DOHH2 (cell line): ENCODE measurements at regions not wholly inside any gene's neighbourhood (a gene's known extent, or its start where the extent isn't known, plus 50 kb on each side); places are given as distances from the start of the nearest gene placed in this dataset.

Experiments
- H3F3A ChIP-seq: fragments of 200-600 bp; sonication (generic), shearing (Covaris generic); 2 replicates; pipeline ENCODE4 v1.6.0; 2016; ENCODE audit warnings: antibody characterized with exemption, mild to moderate bottlenecking; ENCODE audit not compliant: control insufficient read depth, insufficient read depth
- H3K27ac ChIP-seq: fragments of 200-600 bp; sonication (generic); 2 replicates; pipeline ENCODE4 v1.5.1; 2014; ENCODE audit warnings: low read depth, mild to moderate bottlenecking, low read length, moderate library complexity
- H3K27me3 ChIP-seq: fragments of 200-600 bp; sonication (generic); 2 replicates; pipeline ENCODE4 v1.6.1; 2014; ENCODE audit warnings: mild to moderate bottlenecking, low read length, mixed read lengths; ENCODE audit not compliant: control insufficient read depth
- H3K36me3 ChIP-seq: fragments of 200-600 bp; sonication (generic); 2 replicates; pipeline ENCODE4 v1.6.1; 2014; ENCODE audit warnings: mild to moderate bottlenecking, low read length, moderate library complexity, mixed read lengths; ENCODE audit not compliant: control insufficient read depth
- H3K4me1 ChIP-seq: fragments of 200-600 bp; sonication (generic); 2 replicates; pipeline ENCODE4 v1.6.1; 2014; ENCODE audit warnings: mild to moderate bottlenecking, low read length, mixed read lengths; ENCODE audit not compliant: control insufficient read depth
- H3K4me2 ChIP-seq: fragments of 200-600 bp; sonication (generic); 2 replicates; pipeline ENCODE4 v1.6.0; 2014; ENCODE audit warnings: mild to moderate bottlenecking, low read length, moderate library complexity
- H3K4me3 ChIP-seq: fragments of 200-600 bp; sonication (generic); 2 replicates; pipeline ENCODE4 v1.5.1; 2014; ENCODE audit warnings: mild to moderate bottlenecking, low read length, mixed read lengths
- H3K79me2 ChIP-seq: fragments of 200-600 bp; sonication (generic); 2 replicates; pipeline ENCODE4 v1.6.1; 2014; ENCODE audit warnings: mild to moderate bottlenecking, low read length, mixed read lengths; ENCODE audit not compliant: control insufficient read depth
- H3K9me2 ChIP-seq: fragments of 200-600 bp; sonication (generic); replicated peaks from 2 replicates; pipeline ENCODE4 v1.6.1; 2014; ENCODE audit warnings: mild to moderate bottlenecking, low read length, mixed read lengths; ENCODE audit not compliant: control insufficient read depth
- H3K9me3 ChIP-seq: fragments of 200-600 bp; sonication (generic); 2 replicates; pipeline ENCODE4 v1.6.1; 2014; ENCODE audit warnings: antibody characterized with exemption, low read length, mixed read lengths; ENCODE audit not compliant: control insufficient read depth, insufficient read depth
- H4K20me1 ChIP-seq: fragments of 200-600 bp; sonication (generic); 2 replicates; pipeline ENCODE4 v1.6.0; 2014; ENCODE audit warnings: low read depth, mild to moderate bottlenecking, antibody characterized with exemption, low read length, moderate library complexity; ENCODE audit not compliant: control insufficient read depth, insufficient read depth
- CTCF ChIP-seq: fragments of 200-600 bp; sonication (generic); IDR thresholded peaks from one replicate; pipeline ENCODE4 v1.5.1; 2014; ENCODE audit warnings: antibody characterized with exemption, mild to moderate bottlenecking, low read depth, low read length; ENCODE audit not compliant: poor library complexity, severe bottlenecking
- EZH2phosphoT487 ChIP-seq: fragments of 200-600 bp; sonication (generic); IDR thresholded peaks from 2 replicates; pipeline ENCODE4 v1.6.1; 2017; ENCODE audit warnings: borderline replicate concordance, mild to moderate bottlenecking, antibody characterized with exemption, low read length, moderate library complexity, mixed read lengths

DNA sequence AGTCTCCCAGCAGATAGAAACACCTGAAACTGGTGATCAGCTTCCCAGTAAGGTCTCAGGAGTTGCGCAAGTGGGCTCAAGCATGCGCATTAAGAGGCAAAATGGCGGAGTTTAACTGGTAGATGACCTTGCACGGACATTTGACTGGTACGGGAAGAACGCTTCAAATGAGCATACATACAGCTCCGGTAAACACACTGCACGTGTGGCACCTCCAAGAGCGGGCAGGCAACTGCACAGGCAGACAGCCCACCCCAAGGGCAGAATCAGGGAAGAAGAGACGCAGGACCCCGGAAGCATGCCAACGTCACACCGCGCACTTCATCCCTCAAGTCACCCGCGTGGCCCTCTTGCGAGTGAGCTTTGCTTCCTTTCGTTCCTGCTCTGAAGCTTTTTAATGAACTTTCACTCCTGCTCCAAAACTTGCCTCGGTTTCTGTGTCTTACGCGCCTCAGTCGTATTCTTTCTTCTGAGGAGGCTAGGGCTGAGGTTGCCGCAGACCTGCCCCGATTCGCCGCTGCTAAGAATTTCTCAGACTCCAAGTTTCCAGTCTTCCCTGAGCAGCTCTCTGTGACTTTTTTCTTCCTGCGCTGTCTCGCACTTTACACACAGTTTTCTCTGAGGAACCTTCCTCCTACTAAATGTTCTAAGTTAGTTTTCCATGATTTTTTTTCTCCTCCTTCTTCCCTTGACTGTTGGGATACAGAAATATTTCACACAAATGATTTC lies 180.7 kb upstream of the ZFP42 start:
- H4K20me1 ChIP-seq = no peaks in the 10 kb centered on the region
- no peaks in the 10 kb centered on the region; the same call in 1 of the 2 replicates for H3K9me3 ChIP-seq
- TF ChIP-seq CTCF (no peak), EZH2phosphoT487 (no peak)
- H3K4me1 ChIP-seq = no peaks in the 10 kb centered on the region
- H3K27ac ChIP-seq = no peak overlapping the region
- no peaks in the 10 kb centered on the region for H3K36me3 ChIP-seq
- H3F3A ChIP-seq = no peaks in the 10 kb centered on the region
- no peaks in the 10 kb centered on the region for H3K27me3 ChIP-seq
- H3K9me2 ChIP-seq = no peaks in the 10 kb centered on the region
- no peaks in the 10 kb centered on the region for H3K79me2 ChIP-seq
- H3K4me2 ChIP-seq = no peak overlapping the region
- H3K4me3 ChIP-seq = no peak overlapping the region

DNA sequence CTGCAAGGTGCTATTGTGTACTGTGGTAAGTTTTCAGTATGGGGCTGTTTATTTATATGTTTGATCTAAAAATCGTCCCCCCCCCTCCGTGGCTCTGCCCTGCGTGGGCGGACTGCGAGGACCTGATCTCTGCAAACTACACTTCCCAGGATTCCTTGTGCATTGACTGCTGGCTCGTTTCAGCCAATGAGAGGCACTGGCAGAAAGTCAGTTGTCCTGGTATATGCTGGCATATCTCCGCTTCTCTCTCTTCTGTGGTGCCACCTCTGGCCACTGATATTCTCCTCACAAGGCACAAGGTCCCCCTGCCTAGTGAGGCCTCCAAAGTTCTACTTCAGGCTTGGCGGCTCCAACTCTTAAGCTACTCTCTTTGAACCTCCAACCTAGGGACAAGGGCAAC lies 168.8 kb upstream of the ZFP42 start:
- Histone ChIP-seq H3K79me2 (no peaks in the 10 kb centered on the region), H3K9me3 (no peaks in the 10 kb centered on the region), H3K9me2 (no peaks in the 10 kb centered on the region), H3K27me3 (no peaks in the 10 kb centered on the region), H3F3A (no peaks in the 10 kb centered on the region), H3K4me1 (no peaks in the 10 kb centered on the region), H3K36me3 (no peaks in the 10 kb centered on the region), H3K27ac (no peak overlapping the region), H3K4me2 (no peak overlapping the region), H3K4me3 (no peak overlapping the region), H4K20me1 (no peaks in the 10 kb centered on the region)
- TF ChIP-seq EZH2phosphoT487 (no peak), CTCF (no peak)

DNA sequence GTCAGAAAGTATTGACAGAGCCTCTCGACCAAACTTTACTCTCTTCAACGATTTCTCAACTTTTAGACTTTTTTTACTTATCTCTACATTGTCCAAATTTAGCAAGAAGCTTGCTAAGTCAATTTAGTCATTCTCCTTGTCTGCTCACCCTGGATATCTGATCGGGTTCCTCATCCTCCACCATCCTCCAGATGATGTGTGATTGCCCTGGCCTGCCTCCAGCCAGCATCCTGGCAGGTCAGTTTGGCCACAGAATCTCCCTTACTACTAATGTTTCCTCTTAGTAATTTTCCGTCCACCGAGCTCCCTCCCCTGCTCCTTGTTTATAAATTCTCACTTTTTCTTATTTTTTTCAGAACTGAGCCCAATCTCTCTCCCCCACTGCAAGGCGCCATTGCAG lies 167.9 kb upstream of the ZFP42 start:
- Histone ChIP-seq H3K27ac (no peak overlapping the region), H3K4me1 (no peaks in the 10 kb centered on the region), H3K79me2 (no peaks in the 10 kb centered on the region), H4K20me1 (no peaks in the 10 kb centered on the region), H3F3A (no peaks in the 10 kb centered on the region), H3K36me3 (no peaks in the 10 kb centered on the region), H3K4me3 (no peak overlapping the region), H3K27me3 (no peaks in the 10 kb centered on the region), H3K9me3 (no peaks in the 10 kb centered on the region), H3K4me2 (no peak overlapping the region), H3K9me2 (no peaks in the 10 kb centered on the region)
- TF ChIP-seq EZH2phosphoT487 = no peak
- no peak for TF ChIP-seq CTCF
